ENCODE measurements at regions not wholly inside any gene's neighbourhood (a gene's known extent, or its start where the extent isn't known, plus 50 kb on each side); places are given as distances from the start of the nearest gene placed in this dataset.
A peak's percentile ranks its signal among the peaks of the same experiment; 100 is the strongest.

- no peak overlapping the region for H2BK5ac ChIP-seq (ENCODE audit: insufficient read length, low read length)
- no peaks in the 10 kb centered on the region for H3K79me1 ChIP-seq (ENCODE audit: insufficient read depth, low read depth, low read length, poor library complexity, severe bottlenecking)
- no peak overlapping the region for H3K23ac ChIP-seq (ENCODE audit: insufficient read length, low read depth, low read length)
- no peak overlapping the region for H3K4me2 ChIP-seq (ENCODE audit: insufficient read depth, insufficient read length, low read length)
- H3K4me1 ChIP-seq (ENCODE audit: insufficient read depth, low read length) = peaks cover 8% of the 10 kb centered on the region; the same call in 1 of the 2 replicates
- H2BK120ac ChIP-seq (ENCODE audit: low read depth, low read length, poor library complexity, severe bottlenecking) = no peak overlapping the region
- no peak overlapping the region for H3K18ac ChIP-seq (ENCODE audit: insufficient read length, low read depth, low read length)
- DNase-seq = no peak
- H3K27me3 Mint-ChIP-seq (ENCODE audit: low read depth) = no peaks in the 10 kb centered on the region
- no peaks in the 10 kb centered on the region for H4K20me1 ChIP-seq (ENCODE audit: control insufficient read depth, insufficient read depth, insufficient read length)
- no peak overlapping the region for H3K4me3 Mint-ChIP-seq
- peaks cover 8% of the 10 kb centered on the region; the same call in 1 of the 2 replicates for H3K79me2 ChIP-seq (ENCODE audit: insufficient read depth, low read length)
- H4K91ac ChIP-seq (ENCODE audit: insufficient read length, low read depth, low read length) = no peak overlapping the region
- no peak overlapping the region for H2AFZ ChIP-seq (ENCODE audit: low read length)
- whole genome bisulfite sequencing (ENCODE audit: extremely low coverage, insufficient read length, low lambda C conversion rate) = no CpG with 5 or more reads among the region's 2 CpGs
- H3K14ac ChIP-seq (ENCODE audit: insufficient read depth, low read length) = no peak overlapping the region
- no peaks in the 10 kb centered on the region for H3K9me3 Mint-ChIP-seq
- H3K23me2 ChIP-seq (ENCODE audit: insufficient read length, low read depth, low read length, poor library complexity, severe bottlenecking) = no peaks in the 10 kb centered on the region
- H3K9me3 ChIP-seq (ENCODE audit: control insufficient read depth, low read depth, low read length) = no peaks in the 10 kb centered on the region
- no peak overlapping the region for H4K5ac ChIP-seq (ENCODE audit: insufficient read length, low read depth, low read length)
- no peaks in the 10 kb centered on the region for H3K27me3 ChIP-seq (ENCODE audit: insufficient read depth, low read length)
- H2AK5ac ChIP-seq (ENCODE audit: insufficient read length, low read length) = no peak overlapping the region
- peak overlapping the region in 2 of 3 experiments; percentile 60 to 80; a peak in 4 of 7 replicates for H3K27ac Mint-ChIP-seq
- no peak overlapping the region for H3K4ac ChIP-seq (ENCODE audit: low read depth, low read length)
- no peak overlapping the region for H3T11ph ChIP-seq (ENCODE audit: low read length)
- H2BK15ac ChIP-seq (ENCODE audit: low read depth, low read length) = no peak overlapping the region
- no peak overlapping the region for H4K8ac ChIP-seq (replicated peaks; ENCODE audit: insufficient read length, low read depth, low read length)
- H3K4me1 Mint-ChIP-seq = peaks cover 30 to 41% of the 10 kb centered on the region in 2 experiments
- no peak overlapping the region for H3K56ac ChIP-seq (ENCODE audit: insufficient read length, low read depth, low read length)
- H2BK12ac ChIP-seq (ENCODE audit: insufficient read length, low read depth, low read length) = no peak overlapping the region
- H3K36me3 Mint-ChIP-seq (ENCODE audit: insufficient read depth in 1 of 3, low read depth in 3 of 3) = peaks cover 10 to 25% (median 12%) of the 10 kb centered on the region in 3 experiments; a peak in 6 of 7 replicates
- TF ChIP-seq CTCF (conservative IDR thresholded peaks at IDR 0.05) = no peak
- no peak overlapping the region for H2BK20ac ChIP-seq (ENCODE audit: low read depth, low read length, poor library complexity, severe bottlenecking)
- H3K27ac ChIP-seq (ENCODE audit: insufficient read length, low read depth, low read length) = no peak overlapping the region
- H3K9ac ChIP-seq (ENCODE audit: extremely low read depth, insufficient read length, low read length) = no peak overlapping the region
Observed at GRCh38 chr3:176293276-176293675, 904.0 kb downstream of the TBL1XR1 start.

Data from H9 (cell line).